Naive thymus-derived CD4-positive, alpha-beta T cell (primary cell): ENCODE measurements at regions not wholly inside any gene's neighbourhood (a gene's known extent, or its start where the extent isn't known, plus 50 kb on each side); places are given as distances from the start of the nearest gene placed in this dataset.
"Not testable (repeated sequence)": the region's sequence is repeated elsewhere in the genome, so short reads cannot be mapped to it uniquely, and the experiment has no call there.

ENCODE experiments used
- ATAC-seq: fragments of 150-1000 bp; cut with Tn5 transposase; 2 replicates; pipeline ENCODE4 v1.10.0; 2021; ENCODE audit warnings: mild to moderate bottlenecking, moderate library complexity
- CTCF ChIA-PET: fragments of 350-600 bp; sonication (Branson Sonifier 250); formaldehyde crosslinking; loops from one replicate; lab custom pipeline; 2021; ENCODE audit warnings: antibody characterized with exemption; lab: Charles Lee
- POLR2A ChIA-PET: fragments of 350-600 bp; sonication (Branson Sonifier 250); formaldehyde crosslinking; loops from one replicate; lab custom pipeline; 2021; ENCODE audit warnings: antibody characterized with exemption, inconsistent platforms; lab: Charles Lee
- DNase-seq, 9 donors: peaks; one replicate each; pipeline versions ENCODE4 v3.0.0 to v3.0.0-alpha.2; 2020 to 2022; ENCODE audit warnings: mixed read lengths in 1 of 9
- H3K27ac ChIP-seq: one replicate; pipeline ENCODE4 v1.7.0; 2013; ENCODE audit warnings: mild to moderate bottlenecking, low read depth, low read length, moderate library complexity
- H3K27me3 ChIP-seq, 2 donors: one replicate each; pipeline ENCODE4 v1.7.0; 2013; ENCODE audit warnings: low read length in 2 of 2, mild to moderate bottlenecking in 2 of 2, moderate library complexity in 2 of 2; ENCODE audit not compliant: control insufficient read depth in 2 of 2, insufficient read depth in 2 of 2
- H3K36me3 ChIP-seq, 3 experiments: 1 replicate in 2 of 3; 2 replicates in 1 of 3; pipeline ENCODE4 v1.7.0; 2013; ENCODE audit warnings: low read length in 3 of 3, mild to moderate bottlenecking in 3 of 3, moderate library complexity in 1 of 3; ENCODE audit not compliant: insufficient read depth in 3 of 3, control insufficient read depth in 2 of 3
- H3K4me1 ChIP-seq, 2 donors: one replicate each; pipeline ENCODE4 v1.7.0; 2013; ENCODE audit warnings: low read length in 2 of 2, mild to moderate bottlenecking in 2 of 2, moderate library complexity in 1 of 2; ENCODE audit not compliant: control insufficient read depth in 2 of 2, insufficient read depth in 2 of 2
- H3K4me3 ChIP-seq: 2 replicates; pipeline ENCODE4 v1.7.0; 2013; ENCODE audit warnings: mild to moderate bottlenecking, low read length
- H3K9me3 ChIP-seq, 3 experiments: 1 replicate in 2 of 3; 2 replicates in 1 of 3; pipeline ENCODE4 v1.7.0; 2013; ENCODE audit warnings: low read length in 3 of 3; ENCODE audit not compliant: control insufficient read depth in 2 of 3
- H3K27ac Mint-ChIP-seq, 9 donors: one replicate each; pipeline ENCODE4 v1.8.0; 2020 to 2022; ENCODE audit warnings: mixed read lengths in 9 of 9, mild to moderate bottlenecking in 8 of 9, moderate library complexity in 5 of 9, inconsistent platforms in 2 of 9
- H3K27me3 Mint-ChIP-seq, 5 donors: one replicate each; pipeline ENCODE4 v1.8.0; 2021 to 2022; ENCODE audit warnings: mixed read lengths in 5 of 5, mild to moderate bottlenecking in 1 of 5
- H3K36me3 Mint-ChIP-seq, 5 donors: one replicate each; pipeline ENCODE4 v1.8.0; 2020 to 2022; ENCODE audit warnings: mixed read lengths in 5 of 5, mild to moderate bottlenecking in 3 of 5, inconsistent platforms in 1 of 5
- H3K4me1 Mint-ChIP-seq, 7 donors: one replicate each; pipeline ENCODE4 v1.8.0; 2020 to 2022; ENCODE audit warnings: mixed read lengths in 7 of 7, mild to moderate bottlenecking in 3 of 7, inconsistent platforms in 1 of 7
- H3K4me3 Mint-ChIP-seq, 10 donors: one replicate each; pipeline ENCODE4 v1.8.0; 2020 to 2022; ENCODE audit warnings: mild to moderate bottlenecking in 10 of 10, mixed read lengths in 10 of 10, moderate library complexity in 6 of 10, inconsistent platforms in 2 of 10
- H3K9me3 Mint-ChIP-seq, 11 donors: one replicate each; pipeline ENCODE4 v1.8.0; 2020 to 2022; ENCODE audit warnings: mixed read lengths in 11 of 11, mild to moderate bottlenecking in 4 of 11, inconsistent platforms in 1 of 11, moderate library complexity in 1 of 11
- intact Hi-C, 2 donors: fragments of 100-400 bp; cut with micrococcal nuclease; formaldehyde crosslinking; loops; one replicate each; pipeline ENCODE4 v1.15.1; 2023

DNA sequence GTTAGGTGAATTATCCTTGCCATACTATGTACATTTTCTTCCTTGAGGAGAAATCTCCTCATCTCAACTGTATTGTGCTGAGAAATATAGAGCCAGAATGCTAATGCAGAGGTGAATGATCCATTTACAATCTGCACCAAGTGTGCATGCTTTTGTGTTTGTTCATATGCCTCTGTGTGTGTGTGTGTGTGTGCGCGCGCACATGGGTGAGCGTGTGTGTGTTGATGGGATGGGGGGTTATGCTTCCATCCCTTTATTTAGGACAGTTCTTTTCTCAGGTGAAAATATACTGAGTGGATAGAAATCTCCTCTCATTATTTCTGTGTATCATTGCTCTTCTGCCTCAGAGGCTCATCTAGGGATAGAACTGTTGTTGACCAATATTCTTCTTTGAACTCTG lies 626.1 kb downstream of the MCTP2 start:
- Histone ChIP-seq H3K36me3 (no peaks in the 10 kb centered on the region), H3K27me3 (no peaks in the 10 kb centered on the region), H3K4me1 (no peaks in the 10 kb centered on the region), H3K9me3 (peaks cover 0 to 3% (median 0%) of the 10 kb centered on the region in 3 experiments), H3K27ac (no peak overlapping the region), H3K4me3 (no peak overlapping the region)
- H3K27me3 Mint-ChIP-seq: peaks cover 0 to 9% (median 1%) of the 10 kb centered on the region in 5 donors
- ChIA-PET POLR2A (no interaction called here), CTCF (no interaction called here)
- DNase-seq (no peak), ATAC-seq (no peak)
- no peaks in the 10 kb centered on the region for H3K4me1 Mint-ChIP-seq
- H3K9me3 Mint-ChIP-seq: peaks cover 0 to 9% (median 0%) of the 10 kb centered on the region in 11 donors
- H3K27ac Mint-ChIP-seq: no peak overlapping the region
- intact Hi-C loops: no loop called here
- H3K36me3 Mint-ChIP-seq: no peaks in the 10 kb centered on the region
- H3K4me3 Mint-ChIP-seq: no peak overlapping the region

DNA sequence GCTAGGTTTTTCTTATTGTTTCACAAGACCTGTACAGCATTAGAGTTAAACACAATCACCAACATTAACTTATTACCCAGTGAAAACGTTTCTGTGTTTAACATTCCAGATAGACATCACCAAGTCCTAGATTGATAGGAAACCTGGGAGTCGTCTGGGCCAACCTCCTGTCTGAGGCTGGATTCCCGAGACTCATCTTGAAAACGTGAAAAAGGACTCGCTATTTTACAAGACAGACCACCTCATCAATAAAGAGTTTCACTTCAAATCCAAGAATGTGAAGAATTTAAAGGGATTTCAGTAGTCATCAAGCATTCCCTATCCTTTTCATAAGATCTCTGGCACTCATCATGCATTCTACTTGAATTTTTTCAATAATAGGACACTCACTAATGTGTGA lies 626.6 kb downstream of the MCTP2 start:
- intact Hi-C loops: no loop called here
- no peak for ATAC-seq
- Histone ChIP-seq H3K9me3 (peaks cover 0 to 3% (median 0%) of the 10 kb centered on the region in 3 experiments), H3K4me1 (no peaks in the 10 kb centered on the region), H3K27me3 (no peaks in the 10 kb centered on the region), H3K27ac (no peak overlapping the region), H3K36me3 (no peaks in the 10 kb centered on the region), H3K4me3 (no peak overlapping the region)
- H3K27ac Mint-ChIP-seq: no peak overlapping the region
- H3K27me3 Mint-ChIP-seq: peaks cover 0 to 8% (median 0%) of the 10 kb centered on the region in 5 donors
- H3K36me3 Mint-ChIP-seq: no peaks in the 10 kb centered on the region
- no peak for DNase-seq
- CTCF ChIA-PET: no interaction called here
- H3K9me3 Mint-ChIP-seq: peaks cover 0 to 13% (median 0%) of the 10 kb centered on the region in 11 donors
- H3K4me1 Mint-ChIP-seq: no peaks in the 10 kb centered on the region
- POLR2A ChIA-PET: no interaction called here
- H3K4me3 Mint-ChIP-seq: no peak overlapping the region

DNA sequence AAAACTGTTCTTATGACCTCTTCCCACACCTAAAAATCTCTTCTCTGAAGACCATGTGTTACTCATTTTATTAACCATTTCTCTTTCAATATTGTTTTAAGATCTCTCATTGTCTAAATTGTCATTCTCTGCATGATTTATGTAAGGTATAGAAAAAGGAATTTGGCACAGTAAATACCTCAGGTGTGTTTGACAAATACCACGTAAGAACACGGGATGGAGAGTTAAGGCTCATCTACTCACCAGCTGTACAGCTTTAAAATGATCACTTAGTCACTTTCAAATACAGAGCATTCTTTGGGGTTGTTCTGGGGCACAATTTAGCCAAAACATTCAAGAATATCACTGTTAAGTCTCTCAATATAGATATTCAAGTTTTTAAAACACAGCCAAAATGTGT lies 627.1 kb downstream of the MCTP2 start:
- intact Hi-C loops: no loop called here
- POLR2A ChIA-PET: no interaction called here
- peaks cover 0 to 4% (median 0%) of the 10 kb centered on the region in 5 donors for H3K27me3 Mint-ChIP-seq
- H3K4me3 Mint-ChIP-seq: no peak overlapping the region
- CTCF ChIA-PET: no interaction called here
- no peak overlapping the region for H3K27ac Mint-ChIP-seq
- DNase-seq (no peak), ATAC-seq (no peak)
- Histone ChIP-seq H3K9me3 (peaks cover 0 to 3% (median 0%) of the 10 kb centered on the region in 3 experiments), H3K27ac (no peak overlapping the region), H3K27me3 (no peaks in the 10 kb centered on the region), H3K36me3 (no peaks in the 10 kb centered on the region), H3K4me3 (no peak overlapping the region), H3K4me1 (no peaks in the 10 kb centered on the region)
- no peaks in the 10 kb centered on the region for H3K4me1 Mint-ChIP-seq
- peaks cover 0 to 17% (median 2%) of the 10 kb centered on the region in 11 donors for H3K9me3 Mint-ChIP-seq
- H3K36me3 Mint-ChIP-seq: no peaks in the 10 kb centered on the region

DNA sequence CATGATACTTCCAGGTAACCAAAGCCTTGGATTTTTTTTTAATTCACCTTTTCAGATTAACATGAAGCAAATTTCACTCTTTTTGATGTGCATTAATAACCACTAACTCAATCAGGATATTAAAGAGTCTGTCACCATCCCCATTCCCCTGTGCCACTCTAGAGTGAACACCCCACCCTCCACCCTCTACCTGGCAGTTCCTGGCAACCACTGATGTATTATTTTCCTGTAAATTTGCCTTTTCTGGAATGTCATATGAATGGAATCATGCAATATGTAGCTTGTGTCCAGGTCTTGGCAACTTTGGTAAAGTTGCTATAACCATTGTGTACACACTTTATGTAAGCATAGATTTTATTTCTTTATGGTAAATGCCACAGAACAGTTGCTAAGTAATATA lies 627.6 kb downstream of the MCTP2 start:
- H3K27me3 ChIP-seq: no peaks in the 10 kb centered on the region
- POLR2A ChIA-PET: no interaction called here
- H3K9me3 ChIP-seq: peaks cover 0 to under 1% (median 0%) of the 10 kb centered on the region in 3 experiments
- Mint-ChIP-seq H3K9me3 (peaks cover 0 to 18% (median 2%) of the 10 kb centered on the region in 11 donors), H3K4me3 (no peak overlapping the region), H3K4me1 (no peaks in the 10 kb centered on the region), H3K27me3 (no peaks in the 10 kb centered on the region), H3K27ac (no peak overlapping the region), H3K36me3 (no peaks in the 10 kb centered on the region)
- ATAC-seq: no peak
- no peaks in the 10 kb centered on the region for H3K4me1 ChIP-seq
- no peak overlapping the region for H3K4me3 ChIP-seq
- intact Hi-C loops: no loop called here
- no peak for DNase-seq
- H3K27ac ChIP-seq: no peak overlapping the region
- CTCF ChIA-PET: no interaction called here
- H3K36me3 ChIP-seq: no peaks in the 10 kb centered on the region

DNA sequence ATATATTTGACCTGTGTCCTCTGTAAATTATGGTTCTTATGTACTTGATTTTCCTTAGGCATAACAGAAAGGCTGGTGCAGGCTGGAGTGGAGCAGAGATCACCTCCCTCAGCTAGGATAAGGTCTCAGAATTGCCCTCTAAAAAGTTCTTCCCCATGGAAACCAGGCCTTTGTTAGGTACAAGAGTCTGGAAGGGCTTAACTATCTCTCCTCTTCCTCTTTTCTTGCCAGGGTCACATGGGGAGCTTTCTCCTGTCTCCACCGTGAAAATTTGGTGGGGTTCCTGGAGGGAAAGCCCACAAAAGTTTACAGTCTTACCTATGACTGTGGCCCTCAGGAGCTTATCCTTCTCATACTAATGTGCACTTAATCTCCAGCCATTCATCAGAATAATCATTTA lies 633.2 kb downstream of the MCTP2 start:
- DNase-seq: no peak
- Histone ChIP-seq H3K4me3 (no peak overlapping the region), H3K9me3 (no peaks in the 10 kb centered on the region), H3K27ac (no peak overlapping the region), H3K4me1 (no peaks in the 10 kb centered on the region), H3K36me3 (no peaks in the 10 kb centered on the region), H3K27me3 (no peaks in the 10 kb centered on the region)
- ChIA-PET POLR2A (no interaction called here), CTCF (no interaction called here)
- no peak overlapping the region for H3K4me3 Mint-ChIP-seq
- H3K9me3 Mint-ChIP-seq: peaks cover 0 to 27% (median 4%) of the 10 kb centered on the region in 11 donors
- intact Hi-C loops: no loop called here
- no peak for ATAC-seq
- H3K4me1 Mint-ChIP-seq: no peaks in the 10 kb centered on the region
- no peak overlapping the region for H3K27ac Mint-ChIP-seq
- peaks cover 0 to 10% (median 0%) of the 10 kb centered on the region in 5 donors for H3K27me3 Mint-ChIP-seq
- peaks cover 0 to 3% (median 0%) of the 10 kb centered on the region in 5 donors for H3K36me3 Mint-ChIP-seq

DNA sequence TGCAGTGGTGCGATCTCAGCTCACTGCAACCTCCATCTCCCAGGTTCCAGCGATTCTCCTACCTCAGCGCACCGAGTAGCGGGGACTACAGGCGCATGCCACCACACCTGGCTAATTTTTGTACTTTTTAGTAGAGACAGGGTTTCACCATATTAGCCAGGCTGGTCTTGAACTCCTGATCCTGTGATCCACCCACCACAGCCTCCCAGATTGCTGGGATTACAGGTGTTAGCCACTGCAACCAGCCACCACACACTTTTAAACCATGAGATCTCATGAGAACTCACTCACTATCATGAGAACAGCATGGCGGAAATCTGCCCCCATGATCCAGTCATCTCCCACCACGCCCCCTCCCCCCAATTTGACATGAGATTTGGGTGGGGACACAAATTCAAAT lies 636.9 kb downstream of the MCTP2 start:
- DNase-seq, H3K27ac Mint-ChIP-seq, H3K27me3 ChIP-seq, H3K36me3 ChIP-seq, H3K36me3 Mint-ChIP-seq, ATAC-seq, H3K4me1 Mint-ChIP-seq, H3K9me3 ChIP-seq, H3K27ac ChIP-seq, H3K4me3 Mint-ChIP-seq, H3K4me1 ChIP-seq, POLR2A ChIA-PET, CTCF ChIA-PET, H3K4me3 ChIP-seq, intact Hi-C loops: not testable (repeated sequence)
- Mint-ChIP-seq H3K27me3 (peaks cover 0 to 14% (median 2%) of the 10 kb centered on the region in 5 donors), H3K9me3 (peaks cover 0 to 15% (median 3%) of the 10 kb centered on the region in 11 donors)

DNA sequence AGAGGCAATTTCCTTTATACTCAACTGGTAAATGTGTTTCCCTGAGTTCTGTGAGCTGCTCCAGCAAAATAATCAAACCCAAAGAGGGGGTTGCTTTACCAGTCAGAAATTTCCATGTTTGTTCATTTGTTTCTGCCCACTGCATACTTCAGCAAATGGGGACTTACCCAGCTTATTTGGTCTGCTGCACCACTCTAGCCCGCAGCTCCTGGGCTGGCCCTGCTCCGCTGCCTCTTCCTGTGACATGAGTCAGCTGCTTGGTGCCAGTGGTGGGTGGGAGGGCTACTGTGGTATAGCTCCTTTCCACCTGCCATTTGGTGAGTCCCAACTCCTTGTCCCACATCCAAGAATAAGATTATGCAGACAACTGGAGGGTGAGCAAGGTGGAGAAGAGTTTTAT lies 644.2 kb downstream of the MCTP2 start:
- CTCF ChIA-PET: no interaction called here
- Mint-ChIP-seq H3K27ac (no peak overlapping the region), H3K27me3 (peaks cover 0 to 13% (median 8%) of the 10 kb centered on the region in 5 donors), H3K4me1 (no peaks in the 10 kb centered on the region), H3K9me3 (peaks cover 2 to 17% (median 5%) of the 10 kb centered on the region in 11 donors), H3K36me3 (no peaks in the 10 kb centered on the region), H3K4me3 (no peak overlapping the region)
- no peak for ATAC-seq
- H3K4me1 ChIP-seq: no peaks in the 10 kb centered on the region
- H3K36me3 ChIP-seq: no peaks in the 10 kb centered on the region
- no peak overlapping the region for H3K4me3 ChIP-seq
- no peak for DNase-seq
- intact Hi-C loops: no loop called here
- H3K27ac ChIP-seq: no peak overlapping the region
- POLR2A ChIA-PET: no interaction called here
- peaks cover 0 to 4% (median 0%) of the 10 kb centered on the region in 3 experiments for H3K9me3 ChIP-seq
- H3K27me3 ChIP-seq: no peaks in the 10 kb centered on the region
